GF-D8 (cell line): ENCODE measurements at regions not wholly inside any gene's neighbourhood (a gene's known extent, or its start where the extent isn't known, plus 50 kb on each side); places are given as distances from the start of the nearest gene placed in this dataset.

Experiments
- DNase-seq: peaks from one replicate; lab custom pipeline; 2025; lab: John Stamatoyannopoulos, UW

DNA sequence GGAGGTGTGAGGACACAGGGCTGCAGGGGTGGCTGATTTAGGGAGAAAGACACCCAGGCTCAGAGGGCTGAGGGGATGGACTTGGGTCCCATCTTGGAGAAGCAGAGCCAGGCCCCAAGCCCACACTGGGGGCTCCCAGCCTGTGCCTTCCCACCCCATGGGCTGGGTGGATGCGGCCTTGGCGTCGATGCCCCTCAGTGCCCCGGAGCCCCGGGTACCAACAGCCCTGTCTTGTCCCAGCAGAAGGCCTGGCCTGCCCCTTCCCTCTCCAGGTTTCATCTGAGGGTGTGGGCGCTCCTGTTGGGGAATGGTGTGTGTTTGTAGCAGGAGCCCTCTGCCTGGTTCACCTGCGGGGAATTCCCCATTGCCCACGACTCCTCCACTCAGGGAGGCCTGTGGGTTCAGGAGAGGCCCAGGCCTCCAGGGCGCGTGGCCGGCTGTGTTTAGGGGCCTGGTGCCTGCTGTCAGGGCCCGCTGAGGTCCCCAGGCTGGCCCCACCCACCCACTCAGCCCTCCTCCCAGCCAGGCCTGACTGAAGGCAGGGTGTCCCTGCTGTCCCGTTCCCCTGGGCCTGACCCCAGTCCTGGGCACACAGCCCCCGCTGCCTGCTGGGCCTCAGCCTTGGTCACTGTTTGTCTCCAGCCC, 51.1 kb upstream of the BEGAIN start:
- no peak for DNase-seq

DNA sequence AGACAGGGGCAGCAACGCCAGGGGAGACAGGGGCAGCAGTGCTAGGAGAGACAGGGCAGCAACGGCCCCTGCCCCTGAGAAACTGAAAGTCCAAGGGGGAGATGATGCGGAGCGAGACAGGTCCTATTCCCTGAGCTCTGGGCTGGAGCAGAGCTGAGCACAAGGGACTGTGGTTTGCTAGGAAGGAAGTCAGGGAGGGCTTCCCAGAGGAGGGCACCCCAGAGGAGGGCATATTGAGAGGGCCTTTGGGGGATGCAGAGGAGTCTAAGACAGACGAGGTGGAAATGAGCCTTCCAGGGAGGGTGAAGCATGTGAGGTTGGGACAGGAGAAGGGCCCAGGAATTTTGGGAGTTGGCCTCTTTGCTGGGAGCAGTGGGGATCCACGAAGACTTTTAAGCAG, 52.1 kb upstream of the BEGAIN start:
- no peak for DNase-seq

DNA sequence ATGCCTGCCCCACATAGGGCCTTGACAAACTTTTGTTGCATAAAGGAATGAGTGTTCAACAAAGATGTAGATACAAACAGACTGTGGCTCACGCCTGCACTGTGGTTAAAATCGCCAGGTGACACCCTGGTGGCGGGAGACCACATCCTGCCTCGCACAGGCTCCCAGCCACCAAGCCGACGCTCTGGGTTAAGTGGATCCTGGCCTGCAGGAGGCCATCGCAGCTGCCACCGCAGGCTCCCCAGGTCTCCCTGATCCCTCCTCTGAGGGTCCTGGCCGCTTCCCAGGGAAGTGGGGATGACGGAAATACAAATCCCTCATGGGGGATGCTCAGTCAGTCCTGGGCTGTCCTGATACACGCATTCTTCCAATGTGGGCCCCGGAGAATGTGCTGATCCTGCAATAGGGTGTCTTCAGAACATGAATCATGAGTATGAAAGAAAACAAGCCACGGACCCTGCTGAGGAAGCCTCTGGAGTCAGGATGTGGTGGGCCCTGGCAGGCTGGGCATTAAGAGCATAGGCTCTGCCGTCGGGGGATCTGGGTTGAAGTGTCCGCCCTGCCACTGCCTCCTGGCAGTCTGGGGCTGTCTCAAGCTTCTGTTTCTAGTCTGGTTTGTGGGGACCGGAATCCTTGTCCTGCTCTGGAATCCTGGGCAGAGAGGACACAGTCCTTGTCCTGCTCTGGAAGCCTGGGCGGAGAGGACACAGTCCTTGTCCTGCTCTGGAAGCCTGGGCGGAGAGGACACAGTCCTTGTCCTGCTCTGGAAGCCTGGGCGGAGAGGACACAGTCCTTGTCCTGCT, 53.5 kb upstream of the BEGAIN start:
- peak; percentile 62 for DNase-seq

DNA sequence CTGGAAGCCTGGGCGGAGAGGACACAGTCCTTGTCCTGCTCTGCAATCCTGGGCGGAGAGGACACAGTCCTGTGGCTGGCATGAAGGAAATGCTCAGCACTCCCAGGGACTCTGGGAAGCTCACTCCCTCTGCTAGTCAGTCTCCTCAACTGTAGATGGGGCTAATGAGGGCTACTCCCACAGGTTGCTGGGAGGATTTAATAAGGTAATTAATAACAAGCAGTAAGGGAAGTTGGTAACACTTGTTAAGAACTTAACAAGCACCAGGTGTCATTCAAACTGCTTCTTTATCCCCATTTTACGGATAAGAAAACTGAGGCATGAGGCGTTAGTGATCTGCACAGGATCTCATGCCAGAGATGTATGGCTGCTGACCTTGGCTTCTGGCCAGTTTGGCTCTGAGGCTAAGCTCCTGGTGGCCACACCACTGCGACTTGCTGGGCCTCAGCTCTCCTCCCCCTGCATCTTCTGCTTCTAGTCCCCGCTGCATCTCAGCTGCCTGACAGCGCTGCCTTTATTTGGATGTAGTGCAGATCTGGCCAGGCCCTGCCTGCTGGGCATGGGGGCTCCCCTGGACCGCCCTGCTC, 54.1 kb upstream of the BEGAIN start:
- no peak for DNase-seq

DNA sequence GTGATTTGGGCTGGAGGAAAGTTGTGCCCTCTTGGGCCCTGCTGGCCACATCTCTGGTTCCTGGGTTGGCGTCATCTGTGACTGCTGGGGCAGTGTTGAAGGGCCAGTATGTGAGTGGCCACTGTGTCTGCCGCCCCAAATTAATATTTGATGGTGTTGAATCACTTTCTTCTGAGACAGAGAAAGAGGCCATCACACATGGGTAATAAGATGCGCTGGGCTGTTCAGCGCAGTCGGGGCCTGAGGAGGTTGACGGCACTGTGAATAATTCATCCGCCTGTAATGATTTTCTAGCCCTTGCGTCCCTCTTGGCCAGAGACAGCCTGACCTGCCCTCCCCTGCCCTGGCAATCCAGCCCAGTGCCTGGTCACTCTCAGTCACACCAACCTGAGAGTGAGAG, 56.2 kb upstream of the BEGAIN start:
- DNase-seq: no peak

DNA sequence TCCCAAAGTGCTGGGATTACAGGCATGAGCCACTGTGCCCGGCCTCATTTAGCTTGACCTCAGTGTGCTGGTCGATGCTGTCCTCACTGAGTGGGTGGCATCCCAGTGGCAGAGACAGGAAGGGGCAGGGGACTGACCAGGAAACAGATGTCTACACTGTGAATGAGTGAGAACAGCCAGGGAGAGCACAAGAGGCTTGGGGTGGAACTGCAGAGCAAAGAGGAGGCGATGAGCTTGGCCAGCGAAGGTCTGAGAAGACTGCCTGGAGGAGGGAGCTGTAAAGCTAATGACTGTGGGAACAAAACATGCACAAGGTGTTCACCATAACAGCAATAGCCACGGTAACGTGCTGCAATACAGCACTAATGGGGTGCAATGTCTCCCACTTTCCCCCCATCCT, 57.2 kb upstream of the BEGAIN start:
- no peak for DNase-seq

DNA sequence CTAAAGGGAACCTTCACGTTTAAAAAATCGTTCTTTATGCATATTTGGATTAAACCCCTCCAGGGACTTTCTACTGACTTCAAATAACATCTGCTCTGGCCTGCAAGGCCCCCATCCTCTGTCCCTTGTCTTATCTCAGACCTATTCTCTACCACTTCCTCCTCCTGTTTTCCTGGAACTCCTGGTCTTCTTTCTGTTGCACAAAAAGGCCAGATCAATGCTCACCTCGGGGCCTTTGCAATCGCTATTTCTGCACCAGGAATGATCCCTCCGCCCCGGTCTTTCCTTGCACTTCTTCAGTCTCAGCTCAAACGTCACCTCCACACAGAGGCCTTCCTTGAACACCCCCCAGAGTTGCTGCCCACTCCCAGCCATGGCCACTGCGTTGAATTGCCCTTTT, 57.6 kb upstream of the BEGAIN start:
- DNase-seq: peak; percentile 68

DNA sequence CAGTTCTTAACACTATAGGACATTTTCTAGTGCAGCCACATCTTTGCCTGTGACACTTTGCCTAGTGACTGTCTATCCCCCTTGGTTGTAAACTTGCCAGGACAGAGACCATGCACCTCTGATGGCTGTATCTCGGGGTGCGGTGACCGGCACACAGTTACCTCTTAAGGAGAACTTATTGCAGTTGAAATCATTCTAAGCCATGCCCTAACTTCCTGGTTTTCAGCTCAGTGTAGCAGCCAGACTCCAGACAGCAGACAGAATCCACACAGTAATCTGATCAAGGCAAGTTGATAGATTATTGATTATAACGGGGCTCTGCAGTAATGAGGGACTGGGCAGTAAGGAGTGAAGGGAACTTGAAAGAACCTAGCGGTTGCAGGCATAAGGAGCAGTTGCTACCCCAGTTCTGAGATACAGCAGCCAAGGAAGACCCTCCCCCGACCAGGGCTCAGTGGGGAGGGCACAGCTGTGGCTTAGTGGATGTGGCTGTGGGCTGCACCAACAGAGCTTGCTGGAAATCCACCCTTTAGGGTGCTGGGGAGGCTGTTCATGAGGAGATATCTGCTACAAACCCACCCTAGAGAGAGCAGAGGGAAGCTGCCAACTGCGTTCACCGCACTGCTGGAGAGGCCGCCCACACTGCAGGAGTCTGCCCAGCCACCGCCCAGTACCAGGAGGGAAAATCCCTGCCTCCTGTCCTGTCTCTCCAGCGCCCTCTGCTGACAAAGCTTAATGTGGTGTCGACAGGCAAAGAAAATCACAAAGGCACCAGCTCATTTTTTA, 58.2 kb upstream of the BEGAIN start:
- peak; percentile 60 for DNase-seq

DNA sequence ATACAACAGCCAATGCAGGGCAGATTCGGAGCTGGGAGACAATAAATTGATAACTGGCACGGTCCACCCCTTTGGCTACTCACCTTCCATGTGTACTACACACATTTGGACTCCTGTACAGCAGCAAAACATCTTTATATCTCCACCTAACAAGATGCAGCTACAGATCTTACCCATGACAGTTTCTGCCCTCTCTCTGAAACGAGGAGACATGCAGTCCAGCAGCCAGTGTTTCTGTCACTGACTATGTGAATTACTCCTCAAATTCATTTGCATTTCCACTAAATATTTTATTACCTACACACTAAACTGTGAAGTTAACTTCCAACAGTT, 58.7 kb upstream of the BEGAIN start:
- no peak for DNase-seq

DNA sequence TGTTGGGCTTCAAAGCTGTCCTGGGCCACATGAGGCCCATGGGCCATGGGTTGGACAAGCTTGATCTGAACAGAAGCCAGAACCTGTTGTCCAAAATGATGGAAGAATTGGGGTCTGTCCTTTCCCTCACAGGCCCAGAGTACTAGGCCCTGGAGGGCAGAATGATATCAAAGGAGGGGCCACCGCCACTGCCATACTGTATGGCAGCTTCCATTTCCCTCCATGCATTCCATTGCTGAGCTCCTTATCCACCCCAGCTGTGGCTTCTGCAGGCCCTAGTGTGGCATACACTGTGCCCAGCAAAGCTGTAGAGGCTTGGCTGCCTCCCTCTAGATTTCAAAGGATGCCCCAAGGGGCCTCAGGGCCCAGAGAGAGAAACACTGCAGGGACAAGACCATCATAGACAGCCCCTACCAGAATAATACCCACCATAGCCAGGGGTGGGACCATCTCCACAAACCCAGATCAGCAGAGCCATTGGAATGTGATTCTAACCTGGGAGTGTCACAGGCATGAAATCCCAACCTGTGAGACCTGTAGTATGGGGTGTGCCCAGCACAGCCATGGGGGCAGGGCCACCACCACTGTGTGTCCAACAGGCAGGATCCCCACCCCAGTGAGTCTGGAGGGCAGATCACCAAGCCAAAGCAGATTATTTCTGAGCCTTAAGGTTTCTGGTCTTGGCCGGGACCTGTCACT, 61.4 kb upstream of the BEGAIN start:
- DNase-seq: no peak

DNA sequence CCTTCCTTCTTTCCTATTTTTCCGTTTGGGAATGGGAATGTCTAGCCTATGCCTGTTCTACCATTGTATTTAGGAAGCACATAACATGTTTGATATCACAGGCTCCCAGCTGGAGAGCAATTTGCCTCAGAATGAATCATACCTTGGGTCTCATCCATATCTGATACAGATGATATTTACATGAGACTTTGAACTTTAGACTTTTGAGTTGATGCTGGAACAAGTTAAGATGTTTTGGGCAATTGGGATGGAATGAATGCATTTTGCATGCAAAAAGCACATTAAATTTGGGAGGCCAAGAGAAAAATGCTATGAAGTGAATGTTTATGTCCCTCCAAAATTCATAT, 61.9 kb upstream of the BEGAIN start:
- no peak for DNase-seq

DNA sequence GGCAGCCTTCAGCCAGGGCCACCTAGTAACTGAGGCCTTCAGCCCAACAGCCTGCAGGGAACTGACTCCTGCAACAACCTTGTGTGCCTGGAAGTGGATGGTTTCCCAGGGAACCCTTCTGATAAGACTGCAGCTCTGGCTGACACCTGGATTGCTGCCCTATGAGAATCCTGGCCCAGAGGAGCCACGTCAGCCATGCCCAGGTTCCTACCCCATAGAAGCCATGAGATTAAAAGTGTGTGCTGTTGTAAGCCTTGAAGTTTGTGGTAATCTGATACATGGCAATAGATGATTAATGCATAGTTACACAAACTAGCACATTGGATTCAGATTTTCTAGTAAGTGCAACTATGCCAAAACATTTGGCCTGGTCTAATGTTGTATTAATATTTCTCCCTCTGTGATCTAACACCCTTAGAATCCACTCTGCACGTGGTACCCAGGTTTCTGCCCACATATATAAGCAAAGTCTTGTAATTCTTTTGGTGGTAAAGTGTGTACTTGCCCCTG, 64.8 kb upstream of the BEGAIN start:
- no peak for DNase-seq

DNA sequence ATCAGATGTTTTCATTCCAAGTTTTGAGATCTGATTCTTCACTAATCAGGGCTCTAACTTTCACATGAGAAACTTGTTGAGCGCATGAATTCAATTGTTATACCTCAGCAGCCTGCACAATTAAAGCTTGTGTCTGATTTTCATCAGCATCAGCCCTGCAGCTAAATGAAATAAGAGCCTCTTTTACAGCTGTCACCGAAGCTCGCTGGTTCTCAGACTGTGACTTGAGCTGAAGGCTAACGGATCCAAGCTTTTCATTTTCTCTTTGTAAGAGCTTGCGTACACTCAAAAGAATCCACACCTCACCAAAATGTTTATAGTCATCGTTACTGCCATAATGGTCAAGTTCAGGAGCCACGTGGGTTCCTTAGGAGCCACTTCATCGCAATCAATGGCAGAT, 65.5 kb upstream of the BEGAIN start:
- DNase-seq: no peak

DNA sequence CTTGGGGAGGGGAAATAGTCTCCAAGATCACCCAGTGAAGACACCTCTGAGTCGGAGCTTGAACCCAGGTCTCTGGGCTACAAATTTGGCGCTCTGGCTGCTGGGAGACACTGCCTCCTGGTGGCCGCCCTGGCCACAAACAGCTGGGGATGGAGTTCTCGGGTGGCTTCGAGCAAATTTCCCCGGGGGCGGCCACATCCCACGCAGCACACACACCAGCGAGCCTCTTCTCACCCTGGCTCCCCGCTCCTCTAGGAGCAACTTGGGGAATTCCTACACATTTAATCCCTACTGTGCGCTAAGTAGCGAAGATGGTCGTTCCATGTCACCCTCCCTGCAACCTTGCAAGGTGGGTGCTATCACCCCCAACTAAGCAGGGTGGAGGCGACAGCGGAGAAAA, 66.2 kb upstream of the BEGAIN start:
- no peak for DNase-seq

DNA sequence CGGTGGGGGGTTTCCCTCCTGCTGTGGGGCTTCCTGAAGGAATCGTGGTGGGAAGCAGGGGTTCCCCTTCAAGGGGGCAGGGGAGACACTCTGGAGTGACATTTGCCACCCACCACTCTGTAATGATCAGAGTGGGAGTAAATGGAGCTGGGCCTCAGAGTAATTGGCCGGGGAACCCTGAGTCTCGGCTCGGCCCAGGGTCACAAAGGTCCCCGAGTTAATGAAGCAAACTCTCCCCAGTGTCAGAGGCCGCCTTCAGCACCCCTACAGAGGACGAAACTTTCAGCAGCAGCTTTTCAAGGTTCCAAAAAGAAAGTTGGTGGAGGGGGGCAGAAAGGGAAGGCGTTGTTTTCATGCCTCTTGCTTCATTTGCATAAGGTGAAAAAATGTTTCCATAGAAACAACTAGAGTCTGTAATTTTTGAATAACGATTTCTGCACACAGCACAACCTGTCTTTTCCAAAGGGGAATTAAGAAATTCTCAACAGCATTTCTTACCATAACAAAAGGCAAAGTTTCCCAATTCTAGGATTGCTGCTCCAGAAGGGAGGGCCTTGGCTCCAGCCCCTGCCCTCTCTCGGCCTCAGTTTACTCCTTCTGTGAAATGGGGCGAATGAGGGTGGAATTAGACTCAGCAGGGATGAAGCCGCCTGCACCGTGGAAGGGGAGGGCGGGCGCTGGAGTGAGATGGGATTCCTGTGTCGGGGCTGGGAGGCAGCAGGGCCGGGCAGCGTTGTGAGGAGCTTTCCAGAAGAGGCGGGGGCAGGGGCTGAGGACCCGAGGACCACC, 67.0 kb upstream of the BEGAIN start:
- no peak for DNase-seq

DNA sequence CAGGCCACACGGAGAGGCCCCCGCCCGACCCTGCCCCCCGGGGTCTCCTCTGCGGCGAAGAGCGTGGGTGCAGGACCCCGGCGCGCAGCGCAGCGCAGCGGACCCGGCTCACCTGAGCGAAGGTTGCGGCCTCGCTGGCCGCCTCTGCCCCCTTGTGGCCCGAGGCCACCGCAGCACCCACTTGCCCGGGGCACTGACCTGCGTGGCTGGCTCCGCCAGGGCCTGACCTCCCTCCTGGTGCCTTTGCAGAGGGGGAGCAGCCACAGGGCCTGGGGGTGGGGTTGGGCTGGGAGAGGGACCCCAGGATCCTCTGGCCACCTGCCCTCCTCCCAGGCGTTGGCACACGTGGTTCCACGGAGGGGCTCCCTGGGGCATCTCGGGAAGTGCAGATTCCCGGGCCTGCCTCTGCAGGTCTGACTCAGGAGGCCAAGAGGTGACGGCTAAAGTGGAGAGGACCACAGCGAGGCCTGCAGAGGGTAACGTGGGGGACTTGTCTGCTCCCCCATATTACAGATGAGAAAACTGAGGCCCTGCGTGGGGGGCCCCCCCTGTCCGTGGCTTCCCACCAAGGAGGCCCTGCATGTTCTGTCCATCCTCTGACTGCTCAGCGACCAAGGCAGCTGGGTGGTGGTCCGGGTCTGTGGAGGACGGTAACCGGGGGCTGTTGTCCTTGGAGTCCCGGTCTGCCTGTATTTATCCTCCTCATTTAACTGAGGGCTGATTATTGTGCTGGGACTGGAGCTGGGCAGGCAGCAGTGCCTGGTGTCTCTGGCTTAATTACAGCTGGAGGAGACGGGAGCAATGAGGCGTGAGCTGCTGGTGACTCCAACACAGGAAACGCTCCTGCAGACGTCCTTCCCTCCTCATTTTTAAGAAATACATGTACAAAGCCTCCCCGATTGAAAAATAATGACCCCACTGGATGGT, 67.9 kb upstream of the BEGAIN start:
- no peak for DNase-seq

DNA sequence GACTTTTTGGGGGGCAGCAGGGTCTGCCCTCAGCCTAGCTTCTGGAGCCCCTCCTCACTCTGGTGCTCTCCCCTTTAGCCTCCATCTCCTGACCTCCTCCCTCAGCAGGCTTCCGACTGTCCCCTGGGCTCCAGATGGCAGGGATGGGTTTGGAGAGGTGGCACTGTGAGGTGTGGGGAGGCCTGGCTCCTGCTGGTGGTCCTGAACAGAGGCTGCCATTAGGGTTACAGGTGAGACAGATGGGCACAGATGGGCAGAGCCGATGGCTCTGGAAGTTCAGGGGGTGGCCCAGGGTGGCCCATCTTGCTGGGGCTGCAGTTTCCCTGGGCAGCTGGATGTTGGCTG, 68.5 kb upstream of the BEGAIN start:
- DNase-seq: no peak

DNA sequence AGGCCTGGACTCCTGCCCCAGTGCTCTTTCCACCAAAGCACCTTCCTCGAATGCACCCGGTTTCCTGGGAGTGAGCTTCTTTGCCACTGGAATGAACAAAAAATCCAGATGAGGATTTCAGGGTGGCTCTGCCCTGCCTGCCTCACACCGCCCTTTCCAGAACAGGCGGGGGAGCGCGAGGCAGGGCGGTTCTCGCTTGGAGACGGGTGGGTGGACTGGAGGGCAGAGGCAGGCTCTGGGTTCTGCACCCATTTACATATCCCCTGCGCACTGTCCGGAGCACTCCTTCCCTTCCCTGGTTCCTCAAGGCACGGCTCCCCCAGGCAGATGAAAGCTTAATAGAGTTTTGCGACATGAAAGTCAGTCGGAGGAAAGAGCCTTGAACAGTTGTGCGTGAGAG, 69.7 kb upstream of the DLK1 start:
- no peak for DNase-seq

DNA sequence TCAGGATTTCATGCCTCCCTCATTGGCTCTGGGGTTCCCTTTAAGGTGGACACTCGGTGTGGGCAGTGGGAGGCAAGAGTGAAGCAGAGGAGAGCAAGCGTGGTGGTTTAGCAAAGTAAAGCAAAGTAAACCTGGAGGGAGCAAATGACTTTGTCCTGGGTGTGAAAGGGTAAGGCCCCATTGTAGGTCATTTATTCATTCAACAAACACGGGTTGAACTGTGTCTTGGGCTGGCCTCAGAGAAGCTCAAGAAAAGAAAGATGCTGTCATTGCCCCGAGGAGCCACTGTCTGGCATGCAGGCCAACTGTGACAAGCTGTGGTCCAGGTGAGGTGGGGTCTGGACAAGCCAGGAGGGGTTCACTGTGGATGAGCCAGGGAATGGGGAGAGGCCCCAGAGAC, 68.9 kb upstream of the DLK1 start:
- no peak for DNase-seq

DNA sequence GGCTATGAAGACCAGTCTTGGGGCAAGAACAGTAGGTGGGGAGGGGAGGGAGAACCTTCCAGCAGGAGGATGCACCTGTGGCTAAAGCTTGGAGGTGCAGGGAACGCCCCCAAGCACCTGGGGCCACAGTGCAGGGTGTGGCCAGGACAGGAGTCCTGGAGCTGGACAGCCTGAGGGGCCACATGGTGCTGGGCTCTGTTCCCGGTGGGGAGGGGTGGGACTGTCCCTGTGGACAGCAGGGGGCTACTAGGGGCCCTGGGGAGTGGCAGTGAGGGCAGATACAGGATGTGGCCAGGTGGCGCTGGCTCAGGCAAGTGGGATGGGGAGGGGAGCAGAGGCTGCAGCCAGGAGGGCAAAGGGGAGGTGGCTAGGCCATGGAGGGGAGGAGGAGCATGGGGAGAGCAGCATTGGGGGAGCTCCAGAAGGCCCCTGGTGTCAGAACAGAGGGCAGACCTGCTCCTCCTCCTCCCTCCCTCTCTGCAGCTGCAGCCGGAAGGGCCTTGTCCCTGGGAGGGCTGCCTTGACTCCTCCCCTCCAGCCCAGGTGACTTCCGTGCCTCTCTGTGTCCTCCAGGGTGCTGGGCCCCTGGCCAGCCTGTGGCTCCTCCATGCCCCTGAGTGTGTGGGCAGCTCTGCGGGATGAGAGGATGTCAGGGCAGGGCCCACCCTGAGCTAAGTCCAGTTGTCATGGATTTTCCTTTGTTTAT, 68.4 kb upstream of the DLK1 start:
- no peak for DNase-seq
